GM12892 (cell line): ENCODE measurements at regions not wholly inside any gene's neighbourhood (a gene's known extent, or its start where the extent isn't known, plus 50 kb on each side); places are given as distances from the start of the nearest gene placed in this dataset.

Source experiments
- POLR2A ChIP-seq: IDR thresholded peaks from 2 replicates; pipeline ENCODE4 v1.6.1; 2011; ENCODE audit warnings: low read depth, low read length, control low read depth
- POLR2AphosphoS5 ChIP-seq: IDR thresholded peaks from 2 replicates; pipeline ENCODE4 v1.6.1; 2011; ENCODE audit warnings: low read depth, low read length, control low read depth

DNA sequence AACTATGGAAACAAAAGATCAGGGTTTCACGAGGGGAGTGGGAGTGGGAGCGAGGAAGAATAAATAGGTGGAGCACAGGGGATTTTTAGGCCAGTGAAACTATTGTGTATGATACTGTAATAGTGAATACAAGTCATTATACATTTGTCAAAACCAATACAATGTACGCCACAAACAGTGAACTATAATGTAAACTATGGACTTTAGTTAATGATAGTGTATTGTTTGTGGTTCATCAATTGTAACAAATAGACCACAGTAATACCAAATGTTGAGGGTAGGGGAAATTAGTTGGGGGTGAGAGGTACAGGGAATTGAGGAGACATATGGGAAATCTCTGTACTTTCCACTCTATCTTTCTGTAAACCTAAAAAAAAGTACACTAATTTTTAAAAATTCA lies 218.4 kb downstream of the FRK start:
- TF ChIP-seq POLR2A (no peak), POLR2AphosphoS5 (no peak)
